ENCODE measurements at regions not wholly inside any gene's neighbourhood (a gene's known extent, or its start where the extent isn't known, plus 50 kb on each side); places are given as distances from the start of the nearest gene placed in this dataset.
"Not testable (repeated sequence)": the region's sequence is repeated elsewhere in the genome, so short reads cannot be mapped to it uniquely, and the experiment has no call there.

GRCh38 chr14:59026081-59026480 lies 162.4 kb upstream of the DAAM1 start:
- H3K4me3 Mint-ChIP-seq (ENCODE audit: unreplicated experiment), result no peak overlapping the region
- H3K27me3 Mint-ChIP-seq (ENCODE audit: unreplicated experiment), result no peaks in the 10 kb centered on the region
- DNase-seq (ENCODE audit: extremely low spot score, unreplicated experiment), result no peak
- H3K4me1 Mint-ChIP-seq (ENCODE audit: unreplicated experiment), result peaks cover 9% of the 10 kb centered on the region
- H3K36me3 Mint-ChIP-seq (ENCODE audit: unreplicated experiment), result no peaks in the 10 kb centered on the region
- H3K27ac Mint-ChIP-seq (ENCODE audit: unreplicated experiment), result no peak overlapping the region
- no peak for TF ChIP-seq CTCF (IDR thresholded peaks at IDR 0.05)
- no peaks in the 10 kb centered on the region for H3K9me3 Mint-ChIP-seq (ENCODE audit: unreplicated experiment)

- H3K4me1 Mint-ChIP-seq (ENCODE audit: unreplicated experiment); H3K27ac Mint-ChIP-seq (ENCODE audit: unreplicated experiment); DNase-seq (ENCODE audit: extremely low spot score, unreplicated experiment); H3K4me3 Mint-ChIP-seq (ENCODE audit: unreplicated experiment); H3K9me3 Mint-ChIP-seq (ENCODE audit: unreplicated experiment); H3K36me3 Mint-ChIP-seq (ENCODE audit: unreplicated experiment); H3K27me3 Mint-ChIP-seq (ENCODE audit: unreplicated experiment): not testable (repeated sequence)
Measured at GRCh38 chr14:59026640-59027039, 161.8 kb upstream of the DAAM1 start.

DNA sequence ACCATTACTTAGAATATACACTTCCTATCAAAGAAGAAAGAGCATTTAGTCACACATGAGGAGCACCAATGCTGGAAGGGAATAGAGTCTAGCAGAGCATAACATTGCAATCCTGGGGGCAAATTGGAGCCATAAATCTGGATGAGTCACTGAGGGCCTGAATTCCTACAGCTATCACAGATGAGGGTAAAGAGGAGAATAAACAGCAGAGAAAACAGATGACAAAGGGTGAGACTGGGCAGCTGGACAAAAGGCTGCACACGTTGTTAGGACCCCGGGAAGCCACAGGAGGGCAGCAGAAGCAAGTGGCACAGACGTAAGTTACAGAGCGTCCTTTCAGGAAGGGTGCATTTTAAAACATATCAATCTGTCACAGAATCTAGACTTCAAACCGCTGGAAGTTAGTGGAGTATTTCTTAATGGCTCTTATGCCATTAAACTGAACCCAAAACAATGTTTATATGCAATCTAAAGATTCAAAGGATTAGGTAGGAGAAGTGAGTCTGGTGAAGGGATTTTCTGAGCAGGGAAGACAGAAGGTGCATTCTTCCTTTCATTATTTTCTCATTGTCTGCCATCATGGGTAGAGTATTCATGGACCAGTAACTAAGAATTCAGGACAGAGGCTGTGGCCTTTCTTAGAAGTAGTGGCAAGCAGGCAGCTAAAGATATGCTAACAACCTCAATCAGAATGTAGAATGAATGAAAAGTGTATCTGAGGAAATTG lies 159.8 kb upstream of the DAAM1 start:
- Mint-ChIP-seq H3K4me1 (ENCODE audit: unreplicated experiment) (peaks cover 15% of the 10 kb centered on the region), H3K36me3 (ENCODE audit: unreplicated experiment) (no peaks in the 10 kb centered on the region), H3K9me3 (ENCODE audit: unreplicated experiment) (no peaks in the 10 kb centered on the region), H3K27ac (ENCODE audit: unreplicated experiment) (peak overlapping the region; percentile 27), H3K27me3 (ENCODE audit: unreplicated experiment) (no peaks in the 10 kb centered on the region), H3K4me3 (ENCODE audit: unreplicated experiment) (peak overlapping the region; percentile 36)
- no peak for DNase-seq (ENCODE audit: extremely low spot score, unreplicated experiment)
- TF ChIP-seq CTCF (IDR thresholded peaks at IDR 0.05), result peak; percentile 88

DNA sequence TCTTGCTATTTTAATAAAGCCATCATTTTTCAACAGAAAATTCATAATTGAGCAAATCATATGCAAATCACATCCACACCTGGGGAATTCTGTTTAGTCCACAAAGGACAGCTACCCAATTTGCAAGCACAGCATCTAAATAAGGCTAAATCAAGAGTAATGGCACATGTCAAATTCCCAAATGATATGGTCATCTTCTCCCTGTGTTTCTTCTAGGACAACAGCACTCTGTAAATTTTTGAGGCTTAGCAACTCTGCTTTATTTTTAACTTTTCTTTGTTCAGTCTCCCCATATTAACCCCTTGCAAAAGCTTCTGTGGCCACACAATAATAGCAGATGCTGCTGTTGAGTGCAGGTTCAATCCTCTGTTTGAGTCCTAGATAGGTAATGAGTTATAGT lies 155.6 kb upstream of the DAAM1 start:
- H3K36me3 Mint-ChIP-seq (ENCODE audit: unreplicated experiment), result no peaks in the 10 kb centered on the region
- H3K27me3 Mint-ChIP-seq (ENCODE audit: unreplicated experiment), result no peaks in the 10 kb centered on the region
- no peak for DNase-seq (ENCODE audit: extremely low spot score, unreplicated experiment)
- no peak overlapping the region for H3K27ac Mint-ChIP-seq (ENCODE audit: unreplicated experiment)
- H3K4me1 Mint-ChIP-seq (ENCODE audit: unreplicated experiment), result peaks cover 15% of the 10 kb centered on the region
- TF ChIP-seq CTCF (IDR thresholded peaks at IDR 0.05), result no peak
- H3K9me3 Mint-ChIP-seq (ENCODE audit: unreplicated experiment), result no peaks in the 10 kb centered on the region
- H3K4me3 Mint-ChIP-seq (ENCODE audit: unreplicated experiment), result no peak overlapping the region

DNA sequence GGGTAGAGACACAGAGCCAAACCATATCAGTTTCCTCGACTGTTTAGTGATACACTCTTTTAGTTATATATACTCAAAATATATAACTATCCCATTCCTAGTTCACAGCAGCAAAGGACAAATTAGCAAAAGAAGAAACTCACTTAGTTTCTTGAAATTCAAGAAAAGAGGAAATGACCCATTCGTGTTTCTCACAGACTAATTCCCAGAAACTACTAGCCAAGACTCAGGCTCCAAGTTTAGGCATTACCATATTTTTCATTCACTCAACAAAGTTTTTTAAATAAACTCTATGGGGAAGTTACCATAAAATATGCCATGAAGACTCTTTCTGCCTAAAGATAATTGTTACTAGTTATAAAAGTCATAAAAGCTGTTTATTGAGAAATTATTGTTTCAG lies 152.3 kb upstream of the DAAM1 start:
- H3K4me1 Mint-ChIP-seq (ENCODE audit: unreplicated experiment), result peaks cover 10% of the 10 kb centered on the region
- H3K36me3 Mint-ChIP-seq (ENCODE audit: unreplicated experiment), result no peaks in the 10 kb centered on the region
- TF ChIP-seq CTCF (IDR thresholded peaks at IDR 0.05), result no peak
- H3K4me3 Mint-ChIP-seq (ENCODE audit: unreplicated experiment), result no peak overlapping the region
- H3K9me3 Mint-ChIP-seq (ENCODE audit: unreplicated experiment), result no peaks in the 10 kb centered on the region
- no peak for DNase-seq (ENCODE audit: extremely low spot score, unreplicated experiment)
- H3K27me3 Mint-ChIP-seq (ENCODE audit: unreplicated experiment), result no peaks in the 10 kb centered on the region
- H3K27ac Mint-ChIP-seq (ENCODE audit: unreplicated experiment), result no peak overlapping the region

Measured in osteocyte (in vitro differentiated cells).